BLaER1 treated with 17β-estradiol and CSF1 and Interleukin-3, amounts not matched to agents 10 nM and 100 nM (cell line): ENCODE measurements at regions not wholly inside any gene's neighbourhood (a gene's known extent, or its start where the extent isn't known, plus 50 kb on each side); places are given as distances from the start of the nearest gene placed in this dataset.

ENCODE experiments used
- H3K27ac ChIP-seq, 11 experiments: shearing (Covaris generic); formaldehyde crosslinking; 2 replicates each; pipeline ENCODE4 v1.8.1; 2022
- H3K27me3 ChIP-seq, 11 experiments: shearing (Covaris generic); formaldehyde crosslinking; 2 replicates each; pipeline ENCODE4 v1.8.1; 2022
- H3K36me3 ChIP-seq, 11 experiments: shearing (Covaris generic); formaldehyde crosslinking; 2 replicates each; pipeline ENCODE4 v1.8.1; 2022
- H3K4me1 ChIP-seq, 10 experiments: shearing (Covaris generic); formaldehyde crosslinking; 2 replicates each; pipeline ENCODE4 v1.8.1; 2022
- H3K4me2 ChIP-seq, 11 experiments: shearing (Covaris generic); formaldehyde crosslinking; 2 replicates each; pipeline ENCODE4 v1.8.1; 2022
- H3K4me3 ChIP-seq, 10 experiments: shearing (Covaris generic); formaldehyde crosslinking; 2 replicates each; pipeline ENCODE4 v1.8.1; 2022
- H3K9ac ChIP-seq, 11 experiments: shearing (Covaris generic); formaldehyde crosslinking; 2 replicates each; pipeline ENCODE4 v1.8.1; 2022
- H3K9me3 ChIP-seq, 11 experiments: shearing (Covaris generic); formaldehyde crosslinking; replicated peaks in 1 of 11; 2 replicates each; pipeline ENCODE4 v1.8.1; 2022
- H4K20me1 ChIP-seq, 11 experiments: shearing (Covaris generic); formaldehyde crosslinking; 2 replicates each; pipeline ENCODE4 v1.8.1; 2022
- Cebpa-rat ChIP-seq, 11 experiments: shearing (Covaris generic); IDR thresholded peaks; 2 replicates each; pipeline ENCODE4 v1.8.1; 2022

- no peak overlapping the region for H3K4me3 ChIP-seq
- H3K9ac ChIP-seq: no peak overlapping the region
- no peak overlapping the region for H3K27ac ChIP-seq
- TF ChIP-seq Cebpa-rat (IDR thresholded peaks at IDR 0.05): no peak
- H3K4me1 ChIP-seq: peaks cover 0 to 22% (median 4%) of the 10 kb centered on the region in 10 experiments; a peak in 10 of 20 replicates
- H3K36me3 ChIP-seq: no peaks in the 10 kb centered on the region
- no peaks in the 10 kb centered on the region for H3K9me3 ChIP-seq
- H4K20me1 ChIP-seq: no peaks in the 10 kb centered on the region
- H3K27me3 ChIP-seq: no peaks in the 10 kb centered on the region
- peak overlapping the region in 1 of 11 experiments; percentile 12; a peak in 1 of 22 replicates for H3K4me2 ChIP-seq
Observed at GRCh38 chr2:37837628-37838328, 87.3 kb upstream of the RMDN2 start.

GRCh38 chr2:37838541-37839167 lies 86.4 kb upstream of the RMDN2 start:
- Histone ChIP-seq H3K9me3 (no peaks in the 10 kb centered on the region), H3K4me1 (peaks cover 0 to 14% (median 1%) of the 10 kb centered on the region in 10 experiments; a peak in 8 of 20 replicates), H3K36me3 (no peaks in the 10 kb centered on the region), H3K4me2 (no peak overlapping the region), H3K27ac (no peak overlapping the region), H3K27me3 (no peaks in the 10 kb centered on the region), H3K4me3 (no peak overlapping the region), H3K9ac (no peak overlapping the region), H4K20me1 (no peaks in the 10 kb centered on the region)
- TF ChIP-seq Cebpa-rat (IDR thresholded peaks at IDR 0.05): no peak

GRCh38 chr2:37839991-37840390 lies 85.1 kb upstream of the RMDN2 start:
- TF ChIP-seq Cebpa-rat (IDR thresholded peaks at IDR 0.05): no peak
- H3K36me3 ChIP-seq: no peaks in the 10 kb centered on the region
- no peaks in the 10 kb centered on the region for H4K20me1 ChIP-seq
- no peak overlapping the region for H3K4me3 ChIP-seq
- no peak overlapping the region for H3K27ac ChIP-seq
- H3K4me1 ChIP-seq: peaks cover 0 to 6% (median 0%) of the 10 kb centered on the region in 10 experiments; a peak in 3 of 20 replicates
- no peaks in the 10 kb centered on the region for H3K9me3 ChIP-seq
- no peak overlapping the region for H3K4me2 ChIP-seq
- H3K27me3 ChIP-seq: no peaks in the 10 kb centered on the region
- H3K9ac ChIP-seq: no peak overlapping the region

- TF ChIP-seq Cebpa-rat (IDR thresholded peaks at IDR 0.05): no peak
- H3K4me2 ChIP-seq: no peak overlapping the region
- no peaks in the 10 kb centered on the region for H3K4me1 ChIP-seq
- H3K9ac ChIP-seq: no peak overlapping the region
- no peaks in the 10 kb centered on the region for H4K20me1 ChIP-seq
- no peaks in the 10 kb centered on the region for H3K27me3 ChIP-seq
- no peak overlapping the region for H3K27ac ChIP-seq
- no peak overlapping the region for H3K4me3 ChIP-seq
- no peaks in the 10 kb centered on the region for H3K36me3 ChIP-seq
- H3K9me3 ChIP-seq: no peaks in the 10 kb centered on the region
Observed at GRCh38 chr2:37842732-37843440, 82.2 kb upstream of the RMDN2 start.

GRCh38 chr2:37843556-37843955 lies 81.5 kb upstream of the RMDN2 start:
- TF ChIP-seq Cebpa-rat (IDR thresholded peaks at IDR 0.05): no peak
- no peak overlapping the region for H3K4me3 ChIP-seq
- H3K9ac ChIP-seq: no peak overlapping the region
- H4K20me1 ChIP-seq: no peaks in the 10 kb centered on the region
- H3K4me2 ChIP-seq: no peak overlapping the region
- H3K36me3 ChIP-seq: no peaks in the 10 kb centered on the region
- no peaks in the 10 kb centered on the region for H3K27me3 ChIP-seq
- H3K27ac ChIP-seq: no peak overlapping the region
- no peaks in the 10 kb centered on the region for H3K4me1 ChIP-seq
- H3K9me3 ChIP-seq: no peaks in the 10 kb centered on the region

- no peaks in the 10 kb centered on the region for H3K27me3 ChIP-seq
- H4K20me1 ChIP-seq: no peaks in the 10 kb centered on the region
- no peaks in the 10 kb centered on the region for H3K36me3 ChIP-seq
- no peak for TF ChIP-seq Cebpa-rat (IDR thresholded peaks at IDR 0.05)
- H3K4me2 ChIP-seq: no peak overlapping the region
- H3K9ac ChIP-seq: no peak overlapping the region
- H3K9me3 ChIP-seq: no peaks in the 10 kb centered on the region
- H3K4me3 ChIP-seq: no peak overlapping the region
- H3K4me1 ChIP-seq: peaks cover 0 to 26% (median 8%) of the 10 kb centered on the region in 10 experiments; a peak in 11 of 20 replicates
- H3K27ac ChIP-seq: no peak overlapping the region
Observed at GRCh38 chr2:37846207-37846606, 78.9 kb upstream of the RMDN2 start.

GRCh38 chr2:37847792-37848191 lies 77.3 kb upstream of the RMDN2 start:
- H3K9me3 ChIP-seq: no peaks in the 10 kb centered on the region
- TF ChIP-seq Cebpa-rat (IDR thresholded peaks at IDR 0.05): no peak
- no peak overlapping the region for H3K9ac ChIP-seq
- H3K4me2 ChIP-seq: no peak overlapping the region
- no peaks in the 10 kb centered on the region for H3K27me3 ChIP-seq
- peaks cover 0 to 39% (median 8%) of the 10 kb centered on the region in 10 experiments; a peak in 11 of 20 replicates for H3K4me1 ChIP-seq
- H4K20me1 ChIP-seq: no peaks in the 10 kb centered on the region
- no peaks in the 10 kb centered on the region for H3K36me3 ChIP-seq
- no peak overlapping the region for H3K4me3 ChIP-seq
- no peak overlapping the region for H3K27ac ChIP-seq

- Histone ChIP-seq H3K4me1 (peaks cover 0 to 39% (median 8%) of the 10 kb centered on the region in 10 experiments; a peak in 11 of 20 replicates), H3K27me3 (no peaks in the 10 kb centered on the region), H3K27ac (no peak overlapping the region), H3K4me3 (no peak overlapping the region), H4K20me1 (no peaks in the 10 kb centered on the region), H3K36me3 (no peaks in the 10 kb centered on the region), H3K9me3 (no peaks in the 10 kb centered on the region), H3K9ac (no peak overlapping the region), H3K4me2 (no peak overlapping the region)
- TF ChIP-seq Cebpa-rat (IDR thresholded peaks at IDR 0.05): no peak
Observed at GRCh38 chr2:37848451-37848850, 76.6 kb upstream of the RMDN2 start.

GRCh38 chr2:37849911-37850310 lies 75.2 kb upstream of the RMDN2 start:
- Histone ChIP-seq H3K36me3 (no peaks in the 10 kb centered on the region), H3K4me1 (peaks cover 5 to 52% (median 16%) of the 10 kb centered on the region in 10 experiments)
- TF ChIP-seq Cebpa-rat (IDR thresholded peaks at IDR 0.05): 0 out of 22 replicates have a peak, but pooled peaks of 1 of the 11 experiments have one; percentile 29

More at GRCh38 chr2:37849911-37850310, 75.2 kb upstream of the RMDN2 start:
- Histone ChIP-seq H3K4me3 (no peak overlapping the region), H3K9me3 (no peaks in the 10 kb centered on the region), H4K20me1 (no peaks in the 10 kb centered on the region), H3K27ac (0 out of 22 replicates have a peak overlapping the region, but pooled peaks of 1 of the 11 experiments have one; percentile 31), H3K27me3 (no peaks in the 10 kb centered on the region), H3K9ac (no peak overlapping the region), H3K4me2 (peak overlapping the region in 6 of 11 experiments; percentile 30 to 75 (median 60); a peak in 13 of 22 replicates)
